IPS DF 4.7 (cell line): ENCODE measurements at regions not wholly inside any gene's neighbourhood (a gene's known extent, or its start where the extent isn't known, plus 50 kb on each side); places are given as distances from the start of the nearest gene placed in this dataset.

Source experiments
- DNase-seq: peaks from one replicate; pipeline ENCODE4 v3.0.0-alpha.2; 2013; ENCODE audit warnings: low spot score; ENCODE audit errors: extremely low read depth

GRCh38 chr7:137172105-137172590 lies 171.4 kb downstream of the PTN start:
- no peak for DNase-seq

- DNase-seq: peak; percentile 75
Observed at GRCh38 chr7:137169282-137169698, 174.2 kb downstream of the PTN start.

- no peak for DNase-seq
Observed at GRCh38 chr7:137167609-137168008, 175.9 kb downstream of the PTN start.

- no peak for DNase-seq
Observed at GRCh38 chr7:137166363-137166762, 177.2 kb downstream of the PTN start.

- DNase-seq: no peak
Observed at GRCh38 chr7:137165786-137166185, 177.7 kb downstream of the PTN start.

- DNase-seq: no peak
Observed at GRCh38 chr7:137165241-137165640, 178.3 kb downstream of the PTN start.

GRCh38 chr7:137164251-137164650 lies 179.3 kb downstream of the PTN start:
- no peak for DNase-seq

- DNase-seq: no peak
Observed at GRCh38 chr7:137160236-137160635, 183.3 kb downstream of the PTN start.

- no peak for DNase-seq
Observed at GRCh38 chr7:137157256-137157655, 186.3 kb downstream of the PTN start.

GRCh38 chr7:137151690-137152052 lies 191.9 kb downstream of the PTN start:
- no peak for DNase-seq

- DNase-seq: no peak
Observed at GRCh38 chr7:137151041-137151689, 192.4 kb downstream of the PTN start.

- no peak for DNase-seq
Observed at GRCh38 chr7:137147338-137147720, 196.2 kb downstream of the PTN start.

- no peak for DNase-seq
Observed at GRCh38 chr7:137146552-137147337, 196.8 kb downstream of the PTN start.

- DNase-seq: no peak
Observed at GRCh38 chr7:137146012-137146455, 197.5 kb downstream of the PTN start.

GRCh38 chr7:137142376-137142775 lies 201.2 kb downstream of the PTN start:
- no peak for DNase-seq

- no peak for DNase-seq
Observed at GRCh38 chr7:137135654-137136350, 207.7 kb downstream of the PTN start.

- no peak for DNase-seq
Observed at GRCh38 chr7:137130751-137131158, 212.8 kb downstream of the PTN start.

GRCh38 chr7:137129025-137129424 lies 214.5 kb downstream of the PTN start:
- DNase-seq: no peak

- DNase-seq: no peak
Observed at GRCh38 chr7:137127806-137128205, 215.7 kb downstream of the PTN start.

GRCh38 chr7:137127058-137127457 lies 216.5 kb downstream of the PTN start:
- DNase-seq: no peak

GRCh38 chr7:137122145-137122544 lies 221.4 kb downstream of the PTN start:
- no peak for DNase-seq

- no peak for DNase-seq
Observed at GRCh38 chr7:137120690-137121089, 222.8 kb downstream of the PTN start.
